Astrocyte of the cerebellum (primary cell): ENCODE measurements at regions not wholly inside any gene's neighbourhood (a gene's known extent, or its start where the extent isn't known, plus 50 kb on each side); places are given as distances from the start of the nearest gene placed in this dataset.

Experiments used
- DNase-seq: peaks from one replicate; pipeline ENCODE4 v3.0.0-alpha.2; 2011; ENCODE audit warnings: low read depth
- H3K4me3 ChIP-seq: 2 replicates; pipeline ENCODE4 v1.5.1; 2011; ENCODE audit warnings: mild to moderate bottlenecking, low read depth, low read length, moderate library complexity
- CTCF ChIP-seq: IDR thresholded peaks from 2 replicates; pipeline ENCODE4 v1.5.1; 2012; ENCODE audit warnings: low read length, low read depth, moderate library complexity, mild to moderate bottlenecking; ENCODE audit errors: missing control alignments
- in situ Hi-C: cut with HindIII; loops from 2 replicates; pipeline ENCODE4 v1.10.0; 2017; ENCODE audit warnings: low sequenced_read_pairs

GRCh38 chr11:134008634-134009071 is 51.9 kb upstream of the IGSF9B start:
- no peak for TF ChIP-seq CTCF
- DNase-seq: no peak
- in situ Hi-C loops: no loop called here
- H3K4me3 ChIP-seq: no peak overlapping the region

DNA sequence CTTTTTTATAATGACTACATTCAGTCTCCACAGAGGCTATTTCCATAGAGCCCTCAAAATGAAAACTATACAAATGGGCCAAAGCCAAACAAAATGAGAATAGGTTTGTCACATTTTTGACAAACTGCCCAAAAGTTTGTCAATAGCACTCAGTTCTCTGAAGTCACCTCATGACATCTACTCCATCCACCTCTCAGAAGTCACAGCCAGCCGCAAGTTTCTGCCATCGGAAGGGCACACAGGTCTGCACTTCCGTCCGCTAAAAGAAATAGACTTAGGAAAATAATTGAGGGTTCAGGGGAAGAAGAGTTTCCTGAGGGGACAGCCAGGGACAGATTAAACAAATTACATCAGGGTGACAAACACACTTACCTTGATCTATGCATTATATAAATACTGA is 55.4 kb upstream of the JAM3 start:
- TF ChIP-seq CTCF: no peak
- H3K4me3 ChIP-seq: no peak overlapping the region
- in situ Hi-C loops: no loop called here
- no peak for DNase-seq

DNA sequence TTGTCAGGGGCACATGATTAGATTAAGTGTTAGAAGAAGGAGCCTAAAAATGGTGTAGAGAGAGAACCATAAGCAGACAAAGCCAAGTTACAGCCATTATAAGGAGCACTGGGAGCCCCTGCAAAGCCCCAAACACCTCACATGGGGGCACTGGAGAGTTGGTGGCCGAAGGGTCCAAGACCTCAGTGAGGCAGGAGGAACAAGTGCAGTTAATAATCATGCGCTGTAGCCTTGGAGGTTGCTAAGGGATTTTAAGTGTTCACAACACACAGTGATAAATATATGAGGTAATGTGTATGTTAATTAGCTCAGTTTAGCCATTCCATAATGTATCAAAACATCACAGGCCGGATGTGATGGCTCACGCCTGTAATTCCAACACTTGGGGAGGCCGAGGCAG is 54.4 kb upstream of the JAM3 start:
- no peak for DNase-seq
- H3K4me3 ChIP-seq: no peak overlapping the region
- in situ Hi-C loops: no loop called here
- TF ChIP-seq CTCF: peak; percentile 25

DNA sequence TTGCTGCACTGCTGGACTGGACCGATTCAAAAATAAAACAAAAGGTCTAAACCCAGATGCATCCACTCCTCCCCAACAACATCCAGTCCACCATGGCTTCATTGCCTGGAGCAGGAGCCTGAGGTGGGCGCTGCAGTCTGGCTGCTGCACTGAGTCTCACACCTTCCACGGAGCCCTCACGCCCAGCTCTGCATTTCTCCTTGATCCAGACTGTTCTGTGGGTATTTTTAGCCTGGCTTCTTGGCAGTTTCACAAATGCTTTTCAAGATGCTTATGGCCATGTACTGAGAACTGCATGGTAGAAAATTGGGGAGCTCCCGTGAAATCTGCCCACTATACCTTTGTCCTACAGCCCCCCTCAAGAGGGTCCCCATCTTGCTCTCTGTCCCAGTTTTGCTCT is 53.3 kb upstream of the JAM3 start:
- TF ChIP-seq CTCF: no peak
- in situ Hi-C loops: no loop called here
- no peak overlapping the region for H3K4me3 ChIP-seq
- no peak for DNase-seq

DNA sequence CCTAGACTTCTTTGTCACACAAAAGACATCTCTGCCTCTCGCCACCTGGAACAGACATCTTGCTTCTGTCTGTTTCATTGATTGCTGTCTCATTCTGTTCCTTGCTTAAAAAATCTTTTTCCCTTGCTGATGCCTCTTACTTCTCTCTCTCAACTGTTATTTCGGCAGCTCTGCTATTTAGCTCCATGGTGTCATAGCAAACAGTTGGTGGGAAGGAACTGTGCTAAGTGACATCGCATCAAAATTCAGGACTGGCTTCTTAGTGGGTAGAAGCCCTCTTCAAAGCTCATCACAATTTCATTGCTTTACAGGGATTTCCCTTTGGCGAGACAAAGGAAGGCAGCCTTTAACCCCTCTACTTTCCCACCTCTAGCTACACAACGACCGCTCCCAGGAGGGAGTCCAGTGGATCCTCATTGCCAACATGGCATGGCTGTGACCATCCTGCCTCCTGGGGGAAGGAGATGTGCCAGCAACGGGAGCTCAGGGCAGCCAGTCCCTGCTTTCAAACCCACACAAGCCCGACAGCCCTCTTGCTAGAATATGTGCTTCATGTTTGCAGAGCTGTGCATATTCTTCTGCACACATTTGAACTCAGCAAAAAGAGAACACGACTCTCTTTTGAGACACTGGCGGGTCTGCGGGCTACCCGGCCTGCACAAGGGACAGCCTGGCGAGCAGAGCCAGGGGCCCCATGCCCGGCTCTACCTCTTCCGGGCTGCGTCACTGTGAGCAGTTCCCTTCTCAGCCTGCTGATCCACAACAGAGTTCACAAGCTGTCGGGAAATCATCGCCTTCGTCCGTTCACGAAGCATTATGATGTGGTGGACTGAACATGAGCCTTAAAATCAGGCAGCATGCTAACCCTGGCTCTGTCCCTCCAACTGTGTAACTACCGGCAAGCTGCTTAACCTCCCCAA is 51.1 kb upstream of the JAM3 start:
- no peak for TF ChIP-seq CTCF
- H3K4me3 ChIP-seq: no peak overlapping the region
- in situ Hi-C loops: no loop called here
- DNase-seq: no peak
